H9 (cell line): ENCODE measurements at regions not wholly inside any gene's neighbourhood (a gene's known extent, or its start where the extent isn't known, plus 50 kb on each side); places are given as distances from the start of the nearest gene placed in this dataset.

Experiments
- DNase-seq: peaks from one replicate; pipeline ENCODE4 v3.0.0-alpha.2; 2017
- H2AFZ ChIP-seq: one replicate; pipeline ENCODE4 v1.6.1; 2013; ENCODE audit warnings: mild to moderate bottlenecking, low read length, control low read depth, moderate library complexity
- H2AK5ac ChIP-seq: 2 replicates; pipeline ENCODE4 v1.6.1; 2013; ENCODE audit warnings: low read length, control low read depth, mixed read lengths; ENCODE audit not compliant: insufficient read length
- H2BK120ac ChIP-seq: one replicate; pipeline ENCODE4 v1.6.1; 2013; ENCODE audit warnings: low read depth, mild to moderate bottlenecking, low read length, control low read depth, inconsistent platforms; ENCODE audit not compliant: poor library complexity, severe bottlenecking
- H2BK12ac ChIP-seq: 2 replicates; pipeline ENCODE4 v1.6.1; 2013; ENCODE audit warnings: low read length, control low read depth, mixed read lengths, low read depth; ENCODE audit not compliant: insufficient read length
- H2BK15ac ChIP-seq: 2 replicates; pipeline ENCODE4 v1.6.1; 2013; ENCODE audit warnings: low read depth, low read length, control low read depth
- H2BK20ac ChIP-seq: one replicate; pipeline ENCODE4 v1.6.1; 2013; ENCODE audit warnings: low read depth, mild to moderate bottlenecking, low read length, control low read depth, inconsistent platforms; ENCODE audit not compliant: poor library complexity, severe bottlenecking
- H2BK5ac ChIP-seq: 2 replicates; pipeline ENCODE4 v1.6.1; 2013; ENCODE audit warnings: low read length, control low read depth, mixed read lengths; ENCODE audit not compliant: insufficient read length
- H3K14ac ChIP-seq: 2 replicates; pipeline ENCODE4 v1.6.1; 2013; ENCODE audit warnings: low read length, control low read depth; ENCODE audit not compliant: insufficient read depth
- H3K18ac ChIP-seq: 2 replicates; pipeline ENCODE4 v1.6.1; 2013; ENCODE audit warnings: low read depth, mild to moderate bottlenecking, mixed read lengths, low read length, control low read depth; ENCODE audit not compliant: insufficient read length
- H3K23ac ChIP-seq: 2 replicates; pipeline ENCODE4 v1.6.1; 2013; ENCODE audit warnings: low read length, control low read depth, mixed read lengths, low read depth; ENCODE audit not compliant: insufficient read length
- H3K23me2 ChIP-seq: 2 replicates; pipeline ENCODE4 v1.6.1; 2013; ENCODE audit warnings: low read depth, mild to moderate bottlenecking, mixed read lengths, low read length, control low read depth; ENCODE audit not compliant: insufficient read length, poor library complexity, severe bottlenecking
- H3K27ac ChIP-seq: 2 replicates; pipeline ENCODE4 v1.5.1; 2013; ENCODE audit warnings: low read length, control low read depth, mixed read lengths, low read depth; ENCODE audit not compliant: insufficient read length
- H3K27me3 ChIP-seq: 2 replicates; pipeline ENCODE4 v1.6.1; 2013; ENCODE audit warnings: low read length, control low read depth, inconsistent platforms; ENCODE audit not compliant: insufficient read depth
- H3K4ac ChIP-seq: 2 replicates; pipeline ENCODE4 v1.6.1; 2013; ENCODE audit warnings: low read depth, mild to moderate bottlenecking, control low read depth, inconsistent platforms, low read length, moderate library complexity
- H3K4me1 ChIP-seq: 2 replicates; pipeline ENCODE4 v1.6.1; 2013; ENCODE audit warnings: low read length, control low read depth, inconsistent platforms; ENCODE audit not compliant: insufficient read depth
- H3K4me2 ChIP-seq: 2 replicates; pipeline ENCODE4 v1.6.1; 2013; ENCODE audit warnings: low read length, control low read depth, mixed read lengths; ENCODE audit not compliant: insufficient read length, insufficient read depth
- H3K56ac ChIP-seq: 2 replicates; pipeline ENCODE4 v1.6.1; 2013; ENCODE audit warnings: low read depth, mild to moderate bottlenecking, mixed read lengths, low read length, control low read depth; ENCODE audit not compliant: insufficient read length
- H3K79me1 ChIP-seq: 2 replicates; pipeline ENCODE4 v1.6.1; 2013; ENCODE audit warnings: low read depth, mild to moderate bottlenecking, moderate library complexity, low read length, control low read depth, inconsistent platforms; ENCODE audit not compliant: insufficient read depth, poor library complexity, severe bottlenecking
- H3K79me2 ChIP-seq: 2 replicates; pipeline ENCODE4 v1.6.1; 2013; ENCODE audit warnings: low read length, control low read depth, inconsistent platforms; ENCODE audit not compliant: insufficient read depth
- H3K9ac ChIP-seq: 2 replicates; pipeline ENCODE4 v1.6.1; 2013; ENCODE audit warnings: low read length, control low read depth, mixed read lengths; ENCODE audit not compliant: insufficient read length; ENCODE audit errors: extremely low read depth
- H3K9me3 ChIP-seq: one replicate; pipeline ENCODE4 v1.6.1; 2013; ENCODE audit warnings: low read depth, low read length, inconsistent platforms; ENCODE audit not compliant: control insufficient read depth
- H3T11ph ChIP-seq: one replicate; pipeline ENCODE4 v1.6.1; 2013; ENCODE audit warnings: mild to moderate bottlenecking, low read length, control low read depth, inconsistent platforms
- H4K20me1 ChIP-seq: one replicate; pipeline ENCODE4 v1.6.1; 2013; ENCODE audit not compliant: control insufficient read depth, insufficient read length, insufficient read depth
- H4K5ac ChIP-seq: 2 replicates; pipeline ENCODE4 v1.6.1; 2013; ENCODE audit warnings: low read depth, mild to moderate bottlenecking, mixed read lengths, low read length, control low read depth; ENCODE audit not compliant: insufficient read length
- H4K8ac ChIP-seq: replicated peaks from 2 replicates; pipeline ENCODE4 v1.6.1; 2013; ENCODE audit warnings: low read length, control low read depth, mixed read lengths, low read depth; ENCODE audit not compliant: insufficient read length
- H4K91ac ChIP-seq: 2 replicates; pipeline ENCODE4 v1.6.1; 2013; ENCODE audit warnings: low read depth, mild to moderate bottlenecking, moderate library complexity, mixed read lengths, low read length, control low read depth; ENCODE audit not compliant: insufficient read length
- H3K27ac Mint-ChIP-seq, 3 experiments: 2 replicates in 2 of 3; 3 replicates in 1 of 3; pipeline ENCODE4 v1.8.0; 2020 to 2021; ENCODE audit warnings: mixed read lengths in 3 of 3, mild to moderate bottlenecking in 1 of 3, moderate library complexity in 1 of 3
- H3K27me3 Mint-ChIP-seq: 2 replicates; pipeline ENCODE4 v1.8.0; 2021; ENCODE audit warnings: low read depth, mild to moderate bottlenecking, moderate library complexity, mixed read lengths
- H3K36me3 Mint-ChIP-seq, 3 experiments: 2 replicates in 2 of 3; 3 replicates in 1 of 3; pipeline ENCODE4 v1.8.0; 2020 to 2021; ENCODE audit warnings: low read depth in 3 of 3, mixed read lengths in 3 of 3; ENCODE audit not compliant: insufficient read depth in 1 of 3
- H3K4me1 Mint-ChIP-seq, 2 experiments: 2 replicates each; pipeline ENCODE4 v1.8.0; 2020; ENCODE audit warnings: mixed read lengths in 2 of 2
- H3K4me3 Mint-ChIP-seq, 2 experiments: 2 replicates in 1 of 2; 3 replicates in 1 of 2; pipeline ENCODE4 v1.8.0; 2020 to 2021; ENCODE audit warnings: mild to moderate bottlenecking in 2 of 2, mixed read lengths in 2 of 2, moderate library complexity in 1 of 2
- H3K9me3 Mint-ChIP-seq, 2 experiments: 2 replicates in 1 of 2; 3 replicates in 1 of 2; pipeline ENCODE4 v1.8.0; 2020; ENCODE audit warnings: mild to moderate bottlenecking in 2 of 2, mixed read lengths in 2 of 2, moderate library complexity in 1 of 2
- WGBS: extraction: QIAGEN DNeasy Blood & Tissue Kit; methylation state at CpG from one replicate; pipeline ENCODE4 v1.1.7; 2013; ENCODE audit warnings: missing lambda C conversion rate, low lambda C conversion rate, mixed read lengths; ENCODE audit not compliant: insufficient read length; ENCODE audit errors: extremely low coverage; 5-methylcytosine and 5-hydroxymethylcytosine counted together
- TF ChIP-seq, protein P1 (sequence below): fragments of 200-600 bp; sonication (generic); conservative IDR thresholded peaks from 3 replicates; pipeline ENCODE4 v1.8.0; 2021; ENCODE audit warnings: antibody characterized with exemption, mild to moderate bottlenecking

DNA sequence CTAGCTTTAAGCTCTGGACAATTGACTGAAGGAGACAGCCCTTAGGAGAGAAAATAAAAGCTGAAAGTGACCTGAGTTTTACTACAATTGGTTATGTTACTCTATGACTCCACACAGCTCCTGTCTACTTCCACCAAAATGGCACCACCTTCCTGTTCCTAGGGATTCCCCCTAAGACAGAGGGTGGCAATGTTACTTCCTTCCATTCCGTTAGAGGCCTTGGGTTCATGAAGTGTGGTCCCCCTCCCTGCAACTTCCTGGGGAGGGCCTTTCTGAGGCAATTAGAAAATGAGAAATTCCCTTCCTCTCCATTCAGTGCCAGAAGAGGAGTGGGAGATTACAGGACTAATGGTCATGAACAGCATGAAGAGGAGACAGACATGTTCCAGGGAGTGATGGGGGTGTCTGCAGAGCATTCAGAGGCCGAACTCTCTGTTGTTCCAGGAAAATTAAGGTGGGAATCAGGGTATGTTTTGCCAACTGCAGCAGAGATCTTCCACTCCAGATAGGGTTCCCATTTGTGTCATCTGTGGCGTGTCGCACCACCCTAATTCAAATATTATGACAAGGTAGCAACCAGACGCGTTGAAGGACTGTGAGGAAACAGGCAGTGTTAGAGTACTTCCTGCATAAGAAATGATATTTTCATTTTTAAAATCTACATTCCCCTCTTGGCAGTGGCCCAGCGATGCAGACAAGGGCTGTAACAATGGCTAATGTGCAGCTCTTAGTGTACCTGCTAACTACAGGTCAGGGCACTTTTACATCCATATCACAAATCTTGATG is 53.1 kb upstream of the TRIM67 start:
- no peaks in the 10 kb centered on the region for H3K4me1 ChIP-seq
- H2BK20ac ChIP-seq: no peak overlapping the region
- H3K23ac ChIP-seq: no peak overlapping the region
- H3K14ac ChIP-seq: no peak overlapping the region
- H3K56ac ChIP-seq: no peak overlapping the region
- H3K4me3 Mint-ChIP-seq: no peak overlapping the region
- H3K79me2 ChIP-seq: no peaks in the 10 kb centered on the region
- no peak overlapping the region for H3K4ac ChIP-seq
- no peak overlapping the region for H4K8ac ChIP-seq
- H3T11ph ChIP-seq: no peak overlapping the region
- H3K9ac ChIP-seq: no peak overlapping the region
- no peaks in the 10 kb centered on the region for H4K20me1 ChIP-seq
- H2BK15ac ChIP-seq: no peak overlapping the region
- H3K27me3 ChIP-seq: no peaks in the 10 kb centered on the region
- H3K23me2 ChIP-seq: no peaks in the 10 kb centered on the region
- no peaks in the 10 kb centered on the region for H3K79me1 ChIP-seq
- TF ChIP-seq, protein P1, sequence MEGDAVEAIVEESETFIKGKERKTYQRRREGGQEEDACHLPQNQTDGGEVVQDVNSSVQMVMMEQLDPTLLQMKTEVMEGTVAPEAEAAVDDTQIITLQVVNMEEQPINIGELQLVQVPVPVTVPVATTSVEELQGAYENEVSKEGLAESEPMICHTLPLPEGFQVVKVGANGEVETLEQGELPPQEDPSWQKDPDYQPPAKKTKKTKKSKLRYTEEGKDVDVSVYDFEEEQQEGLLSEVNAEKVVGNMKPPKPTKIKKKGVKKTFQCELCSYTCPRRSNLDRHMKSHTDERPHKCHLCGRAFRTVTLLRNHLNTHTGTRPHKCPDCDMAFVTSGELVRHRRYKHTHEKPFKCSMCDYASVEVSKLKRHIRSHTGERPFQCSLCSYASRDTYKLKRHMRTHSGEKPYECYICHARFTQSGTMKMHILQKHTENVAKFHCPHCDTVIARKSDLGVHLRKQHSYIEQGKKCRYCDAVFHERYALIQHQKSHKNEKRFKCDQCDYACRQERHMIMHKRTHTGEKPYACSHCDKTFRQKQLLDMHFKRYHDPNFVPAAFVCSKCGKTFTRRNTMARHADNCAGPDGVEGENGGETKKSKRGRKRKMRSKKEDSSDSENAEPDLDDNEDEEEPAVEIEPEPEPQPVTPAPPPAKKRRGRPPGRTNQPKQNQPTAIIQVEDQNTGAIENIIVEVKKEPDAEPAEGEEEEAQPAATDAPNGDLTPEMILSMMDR: no peak
- H3K9me3 Mint-ChIP-seq: no peaks in the 10 kb centered on the region; a peak in 1 of 5 replicates
- no peak overlapping the region for H3K18ac ChIP-seq
- H3K4me2 ChIP-seq: no peak overlapping the region
- H2AK5ac ChIP-seq: no peak overlapping the region
- no CpG with 5 or more reads among the region's 7 CpGs for WGBS
- no peak overlapping the region for H2BK5ac ChIP-seq
- peaks cover 0 to 11% of the 10 kb centered on the region in 2 experiments for H3K4me1 Mint-ChIP-seq
- H3K27ac ChIP-seq: no peak overlapping the region
- H3K9me3 ChIP-seq: no peaks in the 10 kb centered on the region
- H3K36me3 Mint-ChIP-seq: no peaks in the 10 kb centered on the region
- no peak for DNase-seq
- no peak overlapping the region for H4K91ac ChIP-seq
- H3K27ac Mint-ChIP-seq: no peak overlapping the region
- no peak overlapping the region for H2BK12ac ChIP-seq
- peaks cover 71% of the 10 kb centered on the region for H3K27me3 Mint-ChIP-seq
- H2AFZ ChIP-seq: no peak overlapping the region
- H2BK120ac ChIP-seq: no peak overlapping the region
- no peak overlapping the region for H4K5ac ChIP-seq
